GM18498 (cell line): ENCODE measurements at regions not wholly inside any gene's neighbourhood (a gene's known extent, or its start where the extent isn't known, plus 50 kb on each side); places are given as distances from the start of the nearest gene placed in this dataset.
A peak's percentile ranks its signal among the peaks of the same experiment; 100 is the strongest.

Experiments used
- ATAC-seq: cut with Tn5 transposase; IDR thresholded peaks from one replicate; pipeline ENCODE4 v1.9.1; 2021; ENCODE audit warnings: mild to moderate bottlenecking, moderate library complexity; ENCODE audit not compliant: unreplicated experiment

DNA sequence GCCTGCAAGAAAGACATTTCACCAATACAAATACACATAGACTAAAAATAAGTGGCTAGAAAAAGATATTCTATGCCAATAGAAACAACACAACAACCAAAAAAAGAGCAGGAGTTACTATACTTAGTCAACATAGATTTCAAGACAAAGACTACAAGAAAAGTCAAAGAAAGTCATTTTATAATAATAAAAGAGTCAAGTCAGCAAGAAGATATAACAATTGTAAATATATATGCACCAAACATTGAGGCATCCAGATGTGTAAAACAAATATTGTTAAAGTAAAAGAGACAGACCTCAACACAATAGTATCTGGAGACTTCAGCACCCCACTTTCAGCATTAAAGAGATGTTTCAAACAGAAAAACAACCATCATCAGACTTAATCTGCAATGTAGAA lies 104.6 kb downstream of the AMY1C start:
- no peak for ATAC-seq

GRCh38 chr1:103859721-103860120 lies 110.0 kb downstream of the AMY1C start:
- no peak for ATAC-seq

DNA sequence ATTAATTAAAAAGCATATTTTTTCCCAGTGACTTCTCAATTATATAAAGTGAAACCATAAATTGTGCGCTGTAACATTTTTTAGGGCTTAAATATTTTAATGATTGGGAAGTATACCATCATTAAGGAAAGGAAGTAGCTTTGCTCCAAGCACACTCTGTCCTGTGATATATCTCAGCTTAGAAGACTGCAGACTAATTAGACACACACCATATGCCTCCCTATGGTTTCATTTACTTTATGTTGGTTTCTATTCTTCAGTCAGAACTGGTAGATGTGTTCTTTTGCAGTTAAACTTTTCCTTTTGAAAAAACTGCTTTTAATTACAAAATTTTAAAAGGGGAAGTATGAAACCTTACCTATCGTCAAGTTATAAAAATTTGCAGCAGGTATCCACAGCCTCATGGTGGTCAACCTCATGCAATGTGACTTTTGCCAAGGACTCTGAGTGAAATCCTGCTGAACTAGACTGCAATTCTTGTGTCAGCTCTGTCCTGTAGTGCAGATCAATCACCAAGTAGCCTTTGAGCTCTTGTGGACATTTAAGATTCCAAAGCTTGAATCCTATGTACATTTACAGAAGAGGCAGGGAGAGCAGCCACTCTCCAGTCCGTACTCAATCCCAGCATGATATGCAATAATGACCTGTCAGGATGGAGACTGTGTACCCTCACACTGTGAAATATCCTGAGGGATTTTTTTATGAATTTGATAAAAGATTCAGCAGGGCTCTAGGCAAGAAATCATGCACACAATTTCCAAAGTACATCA lies 149.1 kb downstream of the AMY1C start:
- no peak for ATAC-seq

- ATAC-seq, result no peak
These were observed 150.3 kb downstream of the AMY1C start for GRCh38 chr1:103900005-103900404.

GRCh38 chr1:103901072-103901471 lies 151.4 kb downstream of the AMY1C start:
- no peak for ATAC-seq

DNA sequence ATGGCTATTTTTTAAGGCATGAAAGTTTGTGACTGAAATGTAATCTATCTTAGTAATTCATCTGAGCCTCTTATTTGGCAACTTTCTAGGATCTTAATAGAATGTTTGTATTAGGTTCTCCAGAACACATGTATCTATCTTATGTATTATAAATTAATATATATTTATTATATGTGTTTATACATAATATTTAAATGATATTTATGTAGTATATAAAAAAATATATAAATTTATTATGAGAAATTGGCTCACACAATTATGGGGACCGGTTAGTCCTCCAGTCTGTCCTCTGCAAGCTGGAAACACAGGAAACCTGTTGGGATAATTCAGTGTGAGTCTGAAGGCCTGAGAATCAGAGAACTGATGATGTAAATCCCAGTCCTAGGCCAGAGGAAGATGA lies 155.7 kb downstream of the AMY1C start:
- ATAC-seq, result no peak

GRCh38 chr1:103911450-103911849 lies 161.8 kb downstream of the AMY1C start:
- no peak for ATAC-seq

DNA sequence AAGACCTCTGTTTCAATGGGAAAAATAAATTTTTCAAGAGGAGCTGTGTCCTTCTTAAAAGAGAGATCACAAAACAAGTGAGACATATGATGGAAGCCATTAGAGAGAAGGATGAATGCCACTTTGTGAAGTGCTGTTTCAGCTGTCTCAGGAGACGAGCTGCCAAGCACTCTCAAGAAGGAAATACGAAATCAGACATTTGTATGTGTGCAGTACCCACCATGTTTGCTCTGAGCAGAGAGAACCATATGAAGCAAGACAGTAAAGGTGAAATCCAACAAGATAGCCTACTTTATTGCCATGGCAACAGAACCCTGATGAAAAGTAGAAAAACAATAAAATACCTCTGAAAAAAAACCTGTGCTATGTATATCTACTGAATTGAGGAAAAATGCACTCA lies 168.1 kb downstream of the AMY1C start:
- ATAC-seq, result no peak

DNA sequence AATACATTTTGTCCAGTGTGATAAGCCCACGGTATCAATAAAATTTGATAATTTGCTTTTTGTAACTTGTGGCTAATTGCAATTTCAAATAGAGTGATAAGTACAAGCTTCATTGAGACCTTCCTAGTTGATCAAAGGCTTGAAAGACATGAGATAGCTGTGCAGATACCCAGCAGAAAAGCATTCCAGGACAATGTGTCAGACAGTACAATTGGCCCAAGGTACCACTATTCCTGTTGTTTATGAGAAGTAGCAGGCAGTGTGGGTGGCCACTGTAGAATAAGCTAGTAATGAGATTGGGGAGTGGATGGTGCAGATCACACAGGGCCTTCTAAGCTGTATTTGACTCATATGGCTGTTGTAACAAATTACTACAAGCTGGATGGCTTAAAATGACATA lies 182.2 kb downstream of the AMY1C start:
- ATAC-seq, result no peak

DNA sequence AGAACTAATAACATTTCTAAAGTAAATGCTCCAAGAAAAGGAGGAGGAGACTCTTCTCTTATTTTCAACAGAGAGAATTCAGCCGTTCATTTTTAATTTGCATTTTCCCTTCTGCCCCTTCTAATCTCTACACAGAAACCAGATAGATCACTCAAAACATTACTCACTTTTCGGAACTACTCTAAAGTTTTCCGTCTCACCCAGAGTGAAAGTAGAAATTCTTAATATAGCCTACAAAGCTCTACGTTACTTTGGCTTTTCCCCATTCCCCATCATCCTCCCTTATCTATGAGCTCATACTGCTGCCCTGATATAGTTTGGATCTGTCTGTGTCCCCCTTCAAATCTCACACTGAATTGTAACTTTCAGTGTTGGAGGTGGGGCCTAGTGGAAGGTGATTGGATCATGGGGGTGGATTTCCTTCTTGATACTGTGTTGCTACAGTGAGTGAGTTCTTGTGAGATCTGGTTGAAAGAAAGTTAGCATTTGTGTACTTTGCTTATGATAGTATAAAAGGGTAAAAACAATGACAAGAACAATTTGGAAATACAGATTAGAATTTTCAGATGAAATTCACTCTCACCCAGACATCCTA lies 188.2 kb downstream of the AMY1C start:
- peak; percentile 71 for ATAC-seq

DNA sequence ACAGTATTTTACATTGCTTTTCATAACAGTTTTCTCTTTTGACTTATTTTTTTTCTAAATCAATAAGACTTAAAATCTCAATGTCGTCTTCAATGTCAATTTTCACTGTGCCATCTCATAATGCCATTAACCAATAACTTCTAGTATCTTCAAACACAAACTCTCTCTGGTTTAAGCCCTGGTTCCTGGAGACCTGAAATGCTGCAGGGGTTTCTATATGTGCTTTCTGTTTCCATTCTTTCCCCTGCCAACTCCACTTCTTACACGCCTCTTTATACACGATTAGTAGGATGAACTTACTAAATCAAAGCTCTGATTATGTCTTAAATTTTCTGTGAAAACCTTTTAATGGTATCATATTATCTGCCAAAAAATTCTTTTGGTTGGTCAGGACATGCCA lies 191.4 kb downstream of the AMY1C start:
- ATAC-seq, result no peak

GRCh38 chr1:103942029-103942428 lies 192.3 kb downstream of the AMY1C start:
- no peak for ATAC-seq

- ATAC-seq, result no peak
These were observed 196.1 kb downstream of the AMY1C start for GRCh38 chr1:103945774-103946173.

DNA sequence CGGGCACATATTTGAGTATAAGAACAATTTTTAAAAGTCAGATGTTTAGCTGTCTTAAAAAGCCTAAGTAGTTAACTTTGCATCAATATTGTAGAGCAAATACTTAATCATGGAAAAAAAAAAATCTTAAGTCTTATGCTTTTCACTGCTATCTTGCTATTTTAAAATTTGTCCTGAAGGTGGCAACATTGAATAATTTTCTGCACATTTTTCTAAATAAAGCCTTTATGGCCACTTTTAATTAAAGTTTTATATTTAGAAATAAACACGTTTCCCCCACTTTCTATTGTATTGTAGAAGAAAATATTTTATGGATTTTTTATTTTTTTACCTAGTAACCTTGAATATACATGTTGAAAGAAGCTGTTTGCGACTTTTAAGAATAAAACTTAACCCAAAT lies 198.8 kb downstream of the AMY1C start:
- ATAC-seq, result no peak

GRCh38 chr1:103949779-103950178 lies 200.1 kb downstream of the AMY1C start:
- ATAC-seq, result no peak

DNA sequence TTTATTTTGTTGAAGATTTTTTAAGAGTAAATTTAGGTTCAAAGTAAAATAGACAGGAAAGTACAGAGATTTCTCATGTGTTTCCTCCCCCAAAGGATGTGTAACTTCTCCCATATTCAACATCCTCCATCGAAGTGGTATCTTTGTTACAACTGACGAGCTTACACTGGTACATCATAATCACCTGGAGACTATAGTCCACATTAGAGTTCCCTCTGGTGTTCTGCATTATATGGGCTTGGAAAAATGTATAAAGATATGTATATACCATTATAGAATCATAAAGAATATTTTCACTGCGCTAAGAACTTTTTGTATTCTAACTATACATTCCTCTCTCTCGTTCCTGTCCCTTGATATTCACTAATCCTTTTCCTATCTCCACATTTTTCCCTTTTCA lies 203.7 kb downstream of the AMY1C start:
- ATAC-seq, result no peak

GRCh38 chr1:103958699-103959098 lies 209.0 kb downstream of the AMY1C start:
- ATAC-seq, result no peak

DNA sequence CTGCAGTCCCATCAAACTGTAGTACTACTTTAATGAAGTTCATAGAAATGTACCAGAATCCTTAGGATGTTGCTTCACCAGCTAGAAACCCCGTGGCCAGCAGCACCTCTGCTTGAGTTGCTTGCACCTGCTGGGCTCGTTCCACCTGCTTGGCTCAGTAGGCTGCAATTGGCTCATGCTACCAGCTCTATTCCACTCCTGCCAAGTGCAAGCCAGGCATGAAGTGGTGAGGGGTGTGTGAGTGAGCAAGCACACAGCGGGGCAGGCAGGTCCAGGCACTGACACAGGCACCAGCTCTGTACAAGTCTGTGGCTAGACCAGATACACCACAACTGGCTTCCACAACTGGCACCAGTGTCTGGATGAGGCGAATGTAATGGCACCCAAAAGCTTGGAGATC lies 209.9 kb downstream of the AMY1C start:
- ATAC-seq, result no peak

- no peak for ATAC-seq
These were observed 210.3 kb downstream of the AMY1C start for GRCh38 chr1:103960045-103960444.

- ATAC-seq, result no peak
These were observed 211.0 kb downstream of the AMY1C start for GRCh38 chr1:103960710-103961109.

DNA sequence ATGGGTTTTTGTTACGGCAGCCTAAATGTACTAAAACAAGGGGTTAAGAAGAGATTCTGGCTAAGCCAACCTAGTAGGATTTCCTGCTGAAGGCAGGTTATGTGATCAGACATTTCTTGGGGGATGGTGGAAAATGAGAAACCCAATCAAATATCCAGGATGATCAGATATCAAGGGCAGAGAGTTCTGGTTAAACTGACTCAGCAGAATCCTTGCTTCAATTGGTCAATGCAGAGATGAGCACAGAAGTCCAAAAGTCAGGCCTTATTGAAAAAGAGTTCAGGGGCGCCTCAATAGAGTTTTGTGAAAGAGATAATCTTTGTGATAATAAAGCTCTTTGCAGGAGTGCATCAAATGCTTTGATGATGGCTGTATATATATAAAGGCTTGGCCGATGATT lies 237.1 kb downstream of the AMY1C start:
- no peak for ATAC-seq

GRCh38 chr1:103997631-103998030 lies 247.9 kb downstream of the AMY1C start:
- ATAC-seq, result no peak
